ENCODE measurements at regions not wholly inside any gene's neighbourhood (a gene's known extent, or its start where the extent isn't known, plus 50 kb on each side); places are given as distances from the start of the nearest gene placed in this dataset.

DNA sequence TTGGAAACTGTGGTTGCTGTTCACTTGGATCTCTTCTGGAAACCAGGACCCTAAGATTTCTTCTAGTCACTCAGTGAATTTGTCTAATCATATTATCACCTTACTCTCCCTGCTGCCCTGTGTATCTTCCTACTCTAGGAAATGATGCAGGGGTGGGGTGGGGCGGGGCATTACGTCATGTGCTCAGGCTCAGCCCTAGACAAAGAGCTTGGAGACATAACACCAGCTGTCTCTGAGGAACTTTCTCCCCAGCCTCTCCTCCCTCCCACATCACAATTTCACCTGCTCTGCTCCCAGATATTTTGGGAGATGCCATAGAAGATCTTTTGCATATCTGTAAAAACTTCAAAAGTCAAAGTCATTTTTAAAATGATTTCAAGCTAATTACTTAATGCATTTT is 470.4 kb downstream of the ZSWIM6 start:
- Histone ChIP-seq H3K27me3 (replicated peaks in 1 of 4; ENCODE audit: control insufficient read depth in 3 of 4, extremely low read depth in 1 of 4, insufficient read depth in 3 of 4, low read length in 3 of 4) (no peaks in the 10 kb centered on the region; a peak in 1 of 7 replicates), H3K79me1 (ENCODE audit: low read depth, low read length) (no peaks in the 10 kb centered on the region), H3K23ac (ENCODE audit: insufficient read length) (no peak overlapping the region), H4K8ac (ENCODE audit: extremely low read depth, insufficient read depth, low read length) (no peak overlapping the region), H3K14ac (ENCODE audit: insufficient read length) (no peak overlapping the region), H3K4me3 (ENCODE audit: extremely low read depth in 1 of 4, insufficient read depth in 2 of 4, low read depth in 3 of 4, low read length in 4 of 4) (no peak overlapping the region), H3K9me3 (ENCODE audit: insufficient read depth in 2 of 2, low read depth in 1 of 2, low read length in 1 of 2) (no peaks in the 10 kb centered on the region), H3K27ac (ENCODE audit: low read depth, low read length) (no peak overlapping the region), H2AK5ac (ENCODE audit: low read depth, low read length) (no peak overlapping the region), H2BK12ac (ENCODE audit: low read depth, low read length) (no peak overlapping the region), H3K4me1 (replicated peaks in 1 of 4; ENCODE audit: control insufficient read depth in 3 of 4, insufficient read depth in 4 of 4, low read length in 3 of 4) (no peaks in the 10 kb centered on the region), H2BK20ac (ENCODE audit: low read length) (no peak overlapping the region), H4K91ac (replicated peaks; ENCODE audit: insufficient read length, low read length) (no peak overlapping the region), H3K4me2 (ENCODE audit: insufficient read depth in 1 of 2, low read depth in 2 of 2, low read length in 2 of 2) (no peak overlapping the region), H3K4ac (replicated peaks; ENCODE audit: insufficient read length, low read depth, low read length) (no peak overlapping the region), H2BK5ac (ENCODE audit: low read depth, low read length) (no peak overlapping the region), H3K56ac (replicated peaks; ENCODE audit: insufficient read length, low read depth, low read length) (no peak overlapping the region), H3K23me2 (ENCODE audit: low read depth, low read length) (no peaks in the 10 kb centered on the region), H4K5ac (ENCODE audit: insufficient read length, low read depth, low read length) (no peak overlapping the region), H2AFZ (ENCODE audit: low read length) (no peak overlapping the region), H3K36me3 (ENCODE audit: control insufficient read depth in 2 of 4, insufficient read depth in 4 of 4, low read length in 3 of 4) (no peaks in the 10 kb centered on the region), H3K9ac (replicated peaks in 1 of 4; ENCODE audit: extremely low read depth in 1 of 4, low read depth in 3 of 4, low read length in 3 of 4) (no peak overlapping the region), H2BK15ac (ENCODE audit: low read length) (no peak overlapping the region), H2BK120ac (replicated peaks; ENCODE audit: low read depth, low read length) (no peak overlapping the region), H4K20me1 (replicated peaks in 1 of 2; ENCODE audit: control insufficient read depth in 1 of 2, insufficient read depth in 2 of 2, low read length in 2 of 2) (no peaks in the 10 kb centered on the region), H3K79me2 (ENCODE audit: control insufficient read depth in 1 of 2, insufficient read depth in 2 of 2, low read length in 2 of 2) (no peaks in the 10 kb centered on the region), H3K18ac (ENCODE audit: extremely low read depth, low read length) (no peak overlapping the region)
- no peak for DNase-seq (ENCODE audit: low read depth in 1 of 2, low spot score in 2 of 2)
- FAIRE-seq = no peak
- ChIA-PET POLR2A (ENCODE audit: partially characterized antibody) (no interaction called here), CTCF (ENCODE audit: partially characterized antibody) (interaction anchor here (0.9 to 2.2 kb wide), 2 partner anchors 12 to 143 kb away, joined by 4 to 7 read pairs; no protein-coding TSS in a partner anchor)
- 66% methylated on average over 2 of the region's 2 CpGs; no CpG with 5 or more reads in 1 of the 2 experiments for WGBS, 2 experiments (ENCODE audit: extremely low coverage in 1 of 2, insufficient coverage in 1 of 2, insufficient read length in 1 of 2, insufficient replicate concordance in 2 of 2, low coverage in 1 of 2, low lambda C conversion rate in 2 of 2, missing lambda C conversion rate in 1 of 2)
- no peak for TF ChIP-seq JUND (IDR thresholded peaks at IDR 0.05; ENCODE audit: low read length)
- TF ChIP-seq GTF2F1 (IDR thresholded peaks at IDR 0.05; ENCODE audit: borderline replicate concordance, low read depth, low read length) = no peak
- no peak for TF ChIP-seq ZNF274 (IDR thresholded peaks at IDR 0.05; ENCODE audit: borderline replicate concordance, extremely low read depth, low read length)
- TF ChIP-seq SIRT6 (IDR thresholded peaks at IDR 0.05; ENCODE audit: low read length) = no peak
- TF ChIP-seq USF2 (IDR thresholded peaks at IDR 0.05; ENCODE audit: low read length) = no peak
- no peak for TF ChIP-seq CHD2 (IDR thresholded peaks at IDR 0.05; ENCODE audit: low read length)
- no peak for TF ChIP-seq NRF1 (IDR thresholded peaks at IDR 0.05; ENCODE audit: low read depth, low read length)
- TF ChIP-seq ASH2L (IDR thresholded peaks at IDR 0.05; ENCODE audit: low read length) = no peak
- no peak for TF ChIP-seq YY1 (IDR thresholded peaks at IDR 0.05; ENCODE audit: low read depth, low read length)
- TF ChIP-seq JUN (IDR thresholded peaks at IDR 0.05; ENCODE audit: low read depth, low read length) = no peak
- TF ChIP-seq KDM1A (IDR thresholded peaks at IDR 0.05; ENCODE audit: borderline replicate concordance, low read length) = no peak
- no peak for TF ChIP-seq BACH1 (IDR thresholded peaks at IDR 0.05; ENCODE audit: low read length)
- no peak for TF ChIP-seq CTBP2 (IDR thresholded peaks at IDR 0.05; ENCODE audit: borderline replicate concordance, insufficient read depth, insufficient read length, low read length)
- TF ChIP-seq TAF1 (IDR thresholded peaks at IDR 0.05; ENCODE audit: low read depth, low read length) = no peak
- no peak for TF ChIP-seq HDAC6 (IDR thresholded peaks at IDR 0.05; ENCODE audit: low read depth, low read length)
- TF ChIP-seq TBP (IDR thresholded peaks at IDR 0.05; ENCODE audit: low read depth, low read length) = no peak
